ENCODE measurements at regions not wholly inside any gene's neighbourhood (a gene's known extent, or its start where the extent isn't known, plus 50 kb on each side); places are given as distances from the start of the nearest gene placed in this dataset.

GRCh38 chr15:94094310-94094709, 137.1 kb upstream of the MCTP2 start:
- Mint-ChIP-seq H3K27ac (no peak overlapping the region), H3K36me3 (no peaks in the 10 kb centered on the region), H3K27me3 (peaks cover 4 to 17% (median 16%) of the 10 kb centered on the region in 5 donors), H3K4me1 (no peaks in the 10 kb centered on the region), H3K4me3 (no peak overlapping the region), H3K9me3 (no peaks in the 10 kb centered on the region)
- CTCF ChIA-PET, result no interaction called here
- intact Hi-C loops (cut with micrococcal nuclease), result no loop called here
- ATAC-seq, result no peak
- H3K27me3 ChIP-seq (ENCODE audit: control insufficient read depth in 2 of 2, insufficient read depth in 2 of 2, low read length in 2 of 2), result no peaks in the 10 kb centered on the region
- POLR2A ChIA-PET, result no interaction called here
- H3K36me3 ChIP-seq (ENCODE audit: control insufficient read depth in 2 of 3, insufficient read depth in 3 of 3, low read length in 3 of 3), result no peaks in the 10 kb centered on the region
- no peak overlapping the region for H3K4me3 ChIP-seq (ENCODE audit: low read length)
- DNase-seq, result no peak
- H3K4me1 ChIP-seq (ENCODE audit: control insufficient read depth in 2 of 2, insufficient read depth in 2 of 2, low read length in 2 of 2), result no peaks in the 10 kb centered on the region
- H3K27ac ChIP-seq (ENCODE audit: low read depth, low read length), result no peak overlapping the region
- H3K9me3 ChIP-seq (ENCODE audit: control insufficient read depth in 2 of 3, low read length in 3 of 3), result no peaks in the 10 kb centered on the region

- ATAC-seq, result no peak
- intact Hi-C loops (cut with micrococcal nuclease), result no loop called here
- H3K4me3 ChIP-seq (ENCODE audit: low read length), result no peak overlapping the region
- no peak overlapping the region for H3K27ac ChIP-seq (ENCODE audit: low read depth, low read length)
- CTCF ChIA-PET, result no interaction called here
- Mint-ChIP-seq H3K4me1 (no peaks in the 10 kb centered on the region), H3K36me3 (no peaks in the 10 kb centered on the region), H3K4me3 (no peak overlapping the region), H3K9me3 (no peaks in the 10 kb centered on the region), H3K27me3 (peaks cover 0 to 30% (median 6%) of the 10 kb centered on the region in 5 donors), H3K27ac (no peak overlapping the region)
- H3K4me1 ChIP-seq (ENCODE audit: control insufficient read depth in 2 of 2, insufficient read depth in 2 of 2, low read length in 2 of 2), result no peaks in the 10 kb centered on the region
- DNase-seq, result no peak
- no peaks in the 10 kb centered on the region for H3K36me3 ChIP-seq (ENCODE audit: control insufficient read depth in 2 of 3, insufficient read depth in 3 of 3, low read length in 3 of 3)
- POLR2A ChIA-PET, result no interaction called here
- H3K9me3 ChIP-seq (ENCODE audit: control insufficient read depth in 2 of 3, low read length in 3 of 3), result no peaks in the 10 kb centered on the region
- H3K27me3 ChIP-seq (ENCODE audit: control insufficient read depth in 2 of 2, insufficient read depth in 2 of 2, low read length in 2 of 2), result no peaks in the 10 kb centered on the region
Observed at GRCh38 chr15:94086341-94086740, 145.0 kb upstream of the MCTP2 start.

- no peaks in the 10 kb centered on the region for H3K36me3 Mint-ChIP-seq
- ATAC-seq (no peak), DNase-seq (no peak)
- ChIA-PET POLR2A (no interaction called here), CTCF (no interaction called here)
- H3K27me3 Mint-ChIP-seq, result peaks cover 0 to 30% (median 6%) of the 10 kb centered on the region in 5 donors
- Histone ChIP-seq H3K4me1 (ENCODE audit: control insufficient read depth in 2 of 2, insufficient read depth in 2 of 2, low read length in 2 of 2) (no peaks in the 10 kb centered on the region), H3K9me3 (ENCODE audit: control insufficient read depth in 2 of 3, low read length in 3 of 3) (no peaks in the 10 kb centered on the region), H3K27me3 (ENCODE audit: control insufficient read depth in 2 of 2, insufficient read depth in 2 of 2, low read length in 2 of 2) (no peaks in the 10 kb centered on the region), H3K27ac (ENCODE audit: low read depth, low read length) (no peak overlapping the region), H3K4me3 (ENCODE audit: low read length) (no peak overlapping the region), H3K36me3 (ENCODE audit: control insufficient read depth in 2 of 3, insufficient read depth in 3 of 3, low read length in 3 of 3) (no peaks in the 10 kb centered on the region)
- no peaks in the 10 kb centered on the region for H3K9me3 Mint-ChIP-seq
- H3K4me3 Mint-ChIP-seq, result no peak overlapping the region
- H3K4me1 Mint-ChIP-seq, result no peaks in the 10 kb centered on the region
- intact Hi-C loops (cut with micrococcal nuclease), result no loop called here
- no peak overlapping the region for H3K27ac Mint-ChIP-seq
Observed at GRCh38 chr15:94083467-94084052, 147.8 kb upstream of the MCTP2 start.

GRCh38 chr15:94081829-94082228, 149.5 kb upstream of the MCTP2 start:
- POLR2A ChIA-PET, result no interaction called here
- intact Hi-C loops (cut with micrococcal nuclease), result no loop called here
- Mint-ChIP-seq H3K36me3 (no peaks in the 10 kb centered on the region), H3K27me3 (peaks cover 0 to 20% (median 6%) of the 10 kb centered on the region in 5 donors), H3K4me3 (no peak overlapping the region), H3K4me1 (no peaks in the 10 kb centered on the region), H3K9me3 (no peaks in the 10 kb centered on the region), H3K27ac (no peak overlapping the region)
- H3K4me3 ChIP-seq (ENCODE audit: low read length), result no peak overlapping the region
- no peak overlapping the region for H3K27ac ChIP-seq (ENCODE audit: low read depth, low read length)
- H3K4me1 ChIP-seq (ENCODE audit: control insufficient read depth in 2 of 2, insufficient read depth in 2 of 2, low read length in 2 of 2), result no peaks in the 10 kb centered on the region
- no peak for DNase-seq
- H3K36me3 ChIP-seq (ENCODE audit: control insufficient read depth in 2 of 3, insufficient read depth in 3 of 3, low read length in 3 of 3), result no peaks in the 10 kb centered on the region
- no peaks in the 10 kb centered on the region for H3K9me3 ChIP-seq (ENCODE audit: control insufficient read depth in 2 of 3, low read length in 3 of 3)
- ATAC-seq, result no peak
- CTCF ChIA-PET, result no interaction called here
- H3K27me3 ChIP-seq (ENCODE audit: control insufficient read depth in 2 of 2, insufficient read depth in 2 of 2, low read length in 2 of 2), result no peaks in the 10 kb centered on the region

- H3K27ac ChIP-seq (ENCODE audit: low read depth, low read length), result no peak overlapping the region
- Mint-ChIP-seq H3K9me3 (no peaks in the 10 kb centered on the region), H3K36me3 (no peaks in the 10 kb centered on the region), H3K27me3 (peaks cover 0 to 20% (median 6%) of the 10 kb centered on the region in 5 donors), H3K4me3 (no peak overlapping the region), H3K27ac (no peak overlapping the region), H3K4me1 (no peaks in the 10 kb centered on the region)
- H3K27me3 ChIP-seq (ENCODE audit: control insufficient read depth in 2 of 2, insufficient read depth in 2 of 2, low read length in 2 of 2), result no peaks in the 10 kb centered on the region
- CTCF ChIA-PET, result no interaction called here
- no peak for ATAC-seq
- no peak for DNase-seq
- POLR2A ChIA-PET, result no interaction called here
- intact Hi-C loops (cut with micrococcal nuclease), result no loop called here
- no peaks in the 10 kb centered on the region for H3K36me3 ChIP-seq (ENCODE audit: control insufficient read depth in 2 of 3, insufficient read depth in 3 of 3, low read length in 3 of 3)
- H3K9me3 ChIP-seq (ENCODE audit: control insufficient read depth in 2 of 3, low read length in 3 of 3), result no peaks in the 10 kb centered on the region
- no peaks in the 10 kb centered on the region for H3K4me1 ChIP-seq (ENCODE audit: control insufficient read depth in 2 of 2, insufficient read depth in 2 of 2, low read length in 2 of 2)
- H3K4me3 ChIP-seq (ENCODE audit: low read length), result no peak overlapping the region
Observed at GRCh38 chr15:94080989-94081605, 150.3 kb upstream of the MCTP2 start.

- Mint-ChIP-seq H3K4me1 (no peaks in the 10 kb centered on the region), H3K36me3 (no peaks in the 10 kb centered on the region), H3K27me3 (peaks cover 0 to 20% (median 6%) of the 10 kb centered on the region in 5 donors), H3K4me3 (no peak overlapping the region), H3K9me3 (no peaks in the 10 kb centered on the region), H3K27ac (no peak overlapping the region)
- ATAC-seq, result peak; percentile 37
- no peak overlapping the region for H3K27ac ChIP-seq (ENCODE audit: low read depth, low read length)
- DNase-seq, result no peak
- POLR2A ChIA-PET, result no interaction called here
- H3K9me3 ChIP-seq (ENCODE audit: control insufficient read depth in 2 of 3, low read length in 3 of 3), result no peaks in the 10 kb centered on the region
- CTCF ChIA-PET, result no interaction called here
- H3K4me3 ChIP-seq (ENCODE audit: low read length), result no peak overlapping the region
- H3K27me3 ChIP-seq (ENCODE audit: control insufficient read depth in 2 of 2, insufficient read depth in 2 of 2, low read length in 2 of 2), result no peaks in the 10 kb centered on the region
- no peaks in the 10 kb centered on the region for H3K36me3 ChIP-seq (ENCODE audit: control insufficient read depth in 2 of 3, insufficient read depth in 3 of 3, low read length in 3 of 3)
- intact Hi-C loops (cut with micrococcal nuclease), result no loop called here
- H3K4me1 ChIP-seq (ENCODE audit: control insufficient read depth in 2 of 2, insufficient read depth in 2 of 2, low read length in 2 of 2), result no peaks in the 10 kb centered on the region
Observed at GRCh38 chr15:94080416-94080815, 150.9 kb upstream of the MCTP2 start.

- H3K27ac Mint-ChIP-seq, result no peak overlapping the region
- Histone ChIP-seq H3K27ac (ENCODE audit: low read depth, low read length) (no peak overlapping the region), H3K4me1 (ENCODE audit: control insufficient read depth in 2 of 2, insufficient read depth in 2 of 2, low read length in 2 of 2) (no peaks in the 10 kb centered on the region), H3K4me3 (ENCODE audit: low read length) (no peak overlapping the region), H3K9me3 (ENCODE audit: control insufficient read depth in 2 of 3, low read length in 3 of 3) (no peaks in the 10 kb centered on the region), H3K27me3 (ENCODE audit: control insufficient read depth in 2 of 2, insufficient read depth in 2 of 2, low read length in 2 of 2) (no peaks in the 10 kb centered on the region), H3K36me3 (ENCODE audit: control insufficient read depth in 2 of 3, insufficient read depth in 3 of 3, low read length in 3 of 3) (no peaks in the 10 kb centered on the region)
- CTCF ChIA-PET, result no interaction called here
- intact Hi-C loops (cut with micrococcal nuclease), result no loop called here
- no peaks in the 10 kb centered on the region for H3K9me3 Mint-ChIP-seq
- H3K27me3 Mint-ChIP-seq, result peaks cover 0 to 20% (median 6%) of the 10 kb centered on the region in 5 donors
- ATAC-seq, result no peak
- H3K4me3 Mint-ChIP-seq, result no peak overlapping the region
- POLR2A ChIA-PET, result no interaction called here
- H3K4me1 Mint-ChIP-seq, result no peaks in the 10 kb centered on the region
- no peak for DNase-seq
- H3K36me3 Mint-ChIP-seq, result no peaks in the 10 kb centered on the region
Observed at GRCh38 chr15:94079968-94080367, 151.4 kb upstream of the MCTP2 start.

All from naive thymus-derived CD4-positive, alpha-beta T cell (primary cell).